Calu3 (cell line): ENCODE measurements at regions not wholly inside any gene's neighbourhood (a gene's known extent, or its start where the extent isn't known, plus 50 kb on each side); places are given as distances from the start of the nearest gene placed in this dataset.

ENCODE experiments used
- BruUV-seq: library from RNA; stranded (reverse); fragments of 400-500 nt; replicated peaks from 2 replicates; lab custom pipeline; 2021; lab: Mats Ljungman, UMichigan
- CTCF ChIA-PET: fragments of 300-600 bp; sonication (Branson Sonifier 250); formaldehyde crosslinking; loops from one replicate; lab custom pipeline; 2022; ENCODE audit warnings: antibody characterized with exemption; lab: Charles Lee
- DNase-seq: peaks from one replicate; pipeline ENCODE4 v3.0.0; 2022
- H3K27ac Mint-ChIP-seq: one replicate; pipeline ENCODE4 v1.8.0; 2022; ENCODE audit warnings: mixed read lengths; ENCODE audit not compliant: unreplicated experiment
- H3K27me3 Mint-ChIP-seq: one replicate; pipeline ENCODE4 v1.8.0; 2022; ENCODE audit warnings: mixed read lengths; ENCODE audit not compliant: unreplicated experiment
- H3K36me3 Mint-ChIP-seq: one replicate; pipeline ENCODE4 v1.8.0; 2022; ENCODE audit warnings: mild to moderate bottlenecking, moderate library complexity, mixed read lengths; ENCODE audit not compliant: insufficient read depth, unreplicated experiment
- H3K4me1 Mint-ChIP-seq: one replicate; pipeline ENCODE4 v1.8.0; 2022; ENCODE audit warnings: mild to moderate bottlenecking, low read depth, mixed read lengths; ENCODE audit not compliant: unreplicated experiment
- H3K4me3 Mint-ChIP-seq: one replicate; pipeline ENCODE4 v1.8.0; 2022; ENCODE audit warnings: mild to moderate bottlenecking, low read depth, moderate library complexity, mixed read lengths; ENCODE audit not compliant: unreplicated experiment
- H3K9me3 Mint-ChIP-seq: one replicate; pipeline ENCODE4 v1.8.0; 2022; ENCODE audit warnings: low read depth, mixed read lengths; ENCODE audit not compliant: unreplicated experiment
- intact Hi-C: fragments of 100-400 bp; cut with micrococcal nuclease; formaldehyde crosslinking; loops from one replicate; pipeline ENCODE4 v1.10.0; 2022; ENCODE audit not compliant: unreplicated experiment
- TF ChIP-seq, protein P1 (sequence below): fragments of 200-600 bp; IDR thresholded peaks from one replicate; pipeline ENCODE4 v1.8.0; 2022; ENCODE audit warnings: antibody characterized with exemption; ENCODE audit not compliant: unreplicated experiment

DNA sequence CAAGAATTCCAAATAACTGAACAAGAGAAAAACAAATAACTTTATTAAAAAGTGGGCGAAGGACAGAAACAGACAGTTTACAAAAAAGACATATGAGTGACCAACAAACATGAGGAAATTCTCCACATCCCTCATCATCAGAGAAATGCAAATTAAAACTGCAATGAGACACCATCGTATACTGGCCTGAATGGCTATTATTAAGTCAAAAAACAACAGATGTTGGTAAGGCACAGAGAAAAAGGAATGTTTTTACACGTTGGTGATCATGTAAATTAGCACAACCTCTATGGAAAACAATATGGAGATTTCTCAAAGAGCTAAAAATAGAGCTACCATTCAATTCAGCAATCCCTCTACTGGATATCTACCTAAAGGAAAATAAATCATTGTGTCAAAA is 1260.4 kb upstream of the ALCAM start:
- H3K4me3 Mint-ChIP-seq: no peak overlapping the region
- H3K27me3 Mint-ChIP-seq: no peaks in the 10 kb centered on the region
- intact Hi-C loops: loop anchor here (10.0 kb wide), 1 partner anchor 359 kb away; no protein-coding TSS in a partner anchor
- no peaks in the 10 kb centered on the region for H3K36me3 Mint-ChIP-seq
- no peaks in the 10 kb centered on the region for H3K4me1 Mint-ChIP-seq
- no TSS peak for BruUV-seq
- no peaks in the 10 kb centered on the region for H3K9me3 Mint-ChIP-seq
- no peak for DNase-seq
- CTCF ChIA-PET: no interaction called here
- TF ChIP-seq, protein P1, sequence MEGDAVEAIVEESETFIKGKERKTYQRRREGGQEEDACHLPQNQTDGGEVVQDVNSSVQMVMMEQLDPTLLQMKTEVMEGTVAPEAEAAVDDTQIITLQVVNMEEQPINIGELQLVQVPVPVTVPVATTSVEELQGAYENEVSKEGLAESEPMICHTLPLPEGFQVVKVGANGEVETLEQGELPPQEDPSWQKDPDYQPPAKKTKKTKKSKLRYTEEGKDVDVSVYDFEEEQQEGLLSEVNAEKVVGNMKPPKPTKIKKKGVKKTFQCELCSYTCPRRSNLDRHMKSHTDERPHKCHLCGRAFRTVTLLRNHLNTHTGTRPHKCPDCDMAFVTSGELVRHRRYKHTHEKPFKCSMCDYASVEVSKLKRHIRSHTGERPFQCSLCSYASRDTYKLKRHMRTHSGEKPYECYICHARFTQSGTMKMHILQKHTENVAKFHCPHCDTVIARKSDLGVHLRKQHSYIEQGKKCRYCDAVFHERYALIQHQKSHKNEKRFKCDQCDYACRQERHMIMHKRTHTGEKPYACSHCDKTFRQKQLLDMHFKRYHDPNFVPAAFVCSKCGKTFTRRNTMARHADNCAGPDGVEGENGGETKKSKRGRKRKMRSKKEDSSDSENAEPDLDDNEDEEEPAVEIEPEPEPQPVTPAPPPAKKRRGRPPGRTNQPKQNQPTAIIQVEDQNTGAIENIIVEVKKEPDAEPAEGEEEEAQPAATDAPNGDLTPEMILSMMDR: no peak
- no peak overlapping the region for H3K27ac Mint-ChIP-seq

DNA sequence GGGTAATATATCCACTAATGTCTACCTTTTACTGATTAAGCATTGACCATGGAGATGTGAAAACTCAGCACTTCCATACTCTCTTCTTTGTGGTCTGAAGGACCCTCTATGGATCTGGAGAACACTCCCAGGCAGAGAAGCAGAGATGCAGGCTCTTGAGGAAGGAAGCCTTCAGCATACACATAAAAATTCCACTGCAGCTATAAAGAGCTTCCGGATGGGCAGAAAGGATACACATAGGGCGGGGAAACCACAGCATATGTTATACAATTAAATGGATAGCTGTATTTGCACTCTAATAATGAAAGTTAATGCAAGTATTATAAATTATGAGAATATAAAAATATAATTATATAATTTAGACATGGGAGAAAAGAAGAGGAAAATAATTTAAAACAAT is 1258.2 kb upstream of the ALCAM start:
- Mint-ChIP-seq H3K4me3 (no peak overlapping the region), H3K36me3 (no peaks in the 10 kb centered on the region), H3K9me3 (no peaks in the 10 kb centered on the region), H3K4me1 (no peaks in the 10 kb centered on the region), H3K27ac (no peak overlapping the region), H3K27me3 (no peaks in the 10 kb centered on the region)
- TF ChIP-seq, protein P1: no peak
- BruUV-seq: no TSS peak
- intact Hi-C loops: loop anchor here (10.0 kb wide), 1 partner anchor 356 kb away; no protein-coding TSS in a partner anchor
- CTCF ChIA-PET: no interaction called here
- DNase-seq: no peak

DNA sequence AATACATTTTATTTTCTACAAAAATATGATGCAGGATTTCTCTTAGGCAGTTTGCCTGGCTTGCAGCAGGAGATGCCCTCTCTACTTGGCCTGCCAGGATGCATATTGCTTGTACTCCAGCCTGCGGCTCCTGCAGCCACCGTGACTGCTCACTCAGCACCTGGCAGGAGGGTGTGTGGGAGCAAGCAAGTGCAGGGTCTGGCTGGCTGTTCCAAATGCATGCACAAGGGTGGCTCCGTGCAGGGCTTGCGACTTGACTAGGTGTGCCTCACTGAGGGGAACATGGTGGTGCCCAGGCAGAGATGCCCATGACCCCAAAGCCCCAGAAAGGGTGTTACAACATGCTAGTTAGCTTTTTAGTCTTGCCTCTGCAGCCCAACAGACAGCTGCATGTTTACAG is 1240.2 kb upstream of the ALCAM start:
- CTCF ChIA-PET: no interaction called here
- Mint-ChIP-seq H3K27ac (no peak overlapping the region), H3K9me3 (peaks cover 9% of the 10 kb centered on the region), H3K4me3 (no peak overlapping the region), H3K36me3 (peaks cover 5% of the 10 kb centered on the region), H3K27me3 (no peaks in the 10 kb centered on the region), H3K4me1 (no peaks in the 10 kb centered on the region)
- intact Hi-C loops: no loop called here
- BruUV-seq: no TSS peak
- no peak for DNase-seq
- TF ChIP-seq, protein P1: no peak

DNA sequence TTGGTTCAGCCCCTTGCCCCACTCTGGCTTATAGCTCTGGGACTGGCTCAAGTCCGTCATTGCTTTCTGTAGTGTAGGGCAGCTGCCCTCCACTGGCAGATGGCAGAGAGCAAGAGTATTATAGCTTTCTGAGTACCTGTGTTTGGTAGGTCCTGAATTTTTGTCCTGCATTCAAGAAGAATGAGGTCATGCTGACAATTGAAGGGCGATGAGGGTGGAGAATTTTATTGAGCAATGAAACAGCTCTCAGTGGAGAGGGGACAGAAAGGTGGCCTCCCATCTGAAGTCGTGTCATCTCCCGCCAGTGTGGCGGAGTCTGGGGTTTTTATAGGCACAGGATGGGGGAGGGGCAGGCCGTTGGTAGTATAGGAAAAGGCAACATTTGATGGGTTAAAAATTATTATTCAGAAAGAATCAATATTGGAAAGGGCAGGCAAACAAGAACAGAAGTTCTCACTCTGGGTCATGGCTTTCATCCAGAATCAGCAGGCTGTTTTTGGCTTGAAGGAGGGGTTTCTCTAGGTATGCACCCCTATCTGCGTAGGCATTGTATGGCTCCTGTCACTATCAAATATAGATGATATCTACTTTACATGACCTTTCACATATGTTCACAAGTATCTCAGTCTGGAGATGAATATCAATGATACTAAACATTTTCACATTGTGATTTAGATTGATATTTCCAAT is 1239.7 kb upstream of the ALCAM start:
- H3K27ac Mint-ChIP-seq: no peak overlapping the region
- TF ChIP-seq, protein P1: no peak
- DNase-seq: no peak

More for the DNA sequence above, 1239.7 kb upstream of the ALCAM start:
- Mint-ChIP-seq H3K4me1 (no peaks in the 10 kb centered on the region), H3K9me3 (peaks cover 9% of the 10 kb centered on the region), H3K36me3 (peaks cover 5% of the 10 kb centered on the region), H3K27me3 (no peaks in the 10 kb centered on the region), H3K4me3 (no peak overlapping the region)
- BruUV-seq: no TSS peak
- CTCF ChIA-PET: no interaction called here
- intact Hi-C loops: no loop called here
